Progenitor cell of endocrine pancreas (in vitro differentiated cells): ENCODE measurements at regions not wholly inside any gene's neighbourhood (a gene's known extent, or its start where the extent isn't known, plus 50 kb on each side); places are given as distances from the start of the nearest gene placed in this dataset.

ENCODE experiments used
- DNase-seq: peaks from one replicate; pipeline ENCODE4 v3.0.0; 2021; ENCODE audit warnings: low spot score; ENCODE audit not compliant: unreplicated experiment
- H3K27ac Mint-ChIP-seq: 2 replicates; pipeline ENCODE4 v1.8.0; 2021; ENCODE audit warnings: mild to moderate bottlenecking, moderate library complexity, mixed read lengths
- H3K27me3 Mint-ChIP-seq: 2 replicates; pipeline ENCODE4 v1.8.0; 2021; ENCODE audit warnings: mixed read lengths
- H3K36me3 Mint-ChIP-seq: 2 replicates; pipeline ENCODE4 v1.8.0; 2022; ENCODE audit warnings: mixed read lengths; ENCODE audit not compliant: insufficient read depth
- H3K4me1 Mint-ChIP-seq: 2 replicates; pipeline ENCODE4 v1.8.0; 2021; ENCODE audit warnings: low read depth, mixed read lengths
- H3K4me3 Mint-ChIP-seq: 2 replicates; pipeline ENCODE4 v1.8.0; 2021; ENCODE audit warnings: low read depth, mild to moderate bottlenecking, moderate library complexity, mixed read lengths
- H3K9me3 Mint-ChIP-seq: 2 replicates; pipeline ENCODE4 v1.8.0; 2021; ENCODE audit warnings: low read depth, mixed read lengths
- CTCF ChIP-seq: fragments of 200-600 bp; sonication (generic); IDR thresholded peaks from one replicate; pipeline ENCODE4 v1.5.0; 2021; ENCODE audit warnings: antibody characterized with exemption, mild to moderate bottlenecking; ENCODE audit not compliant: unreplicated experiment

GRCh38 chr3:72542781-72543180, 305.5 kb downstream of the SHQ1 start:
- Mint-ChIP-seq H3K4me3 (no peak overlapping the region), H3K36me3 (no peaks in the 10 kb centered on the region), H3K9me3 (no peaks in the 10 kb centered on the region), H3K27ac (no peak overlapping the region), H3K4me1 (no peaks in the 10 kb centered on the region), H3K27me3 (no peaks in the 10 kb centered on the region)
- DNase-seq, result no peak
- TF ChIP-seq CTCF, result no peak

GRCh38 chr3:72539856-72540255, 308.4 kb downstream of the SHQ1 start:
- DNase-seq, result no peak
- Mint-ChIP-seq H3K36me3 (no peaks in the 10 kb centered on the region), H3K9me3 (no peaks in the 10 kb centered on the region), H3K4me1 (no peaks in the 10 kb centered on the region), H3K4me3 (no peak overlapping the region), H3K27me3 (peaks cover 6% of the 10 kb centered on the region), H3K27ac (no peak overlapping the region)
- TF ChIP-seq CTCF, result no peak

DNA sequence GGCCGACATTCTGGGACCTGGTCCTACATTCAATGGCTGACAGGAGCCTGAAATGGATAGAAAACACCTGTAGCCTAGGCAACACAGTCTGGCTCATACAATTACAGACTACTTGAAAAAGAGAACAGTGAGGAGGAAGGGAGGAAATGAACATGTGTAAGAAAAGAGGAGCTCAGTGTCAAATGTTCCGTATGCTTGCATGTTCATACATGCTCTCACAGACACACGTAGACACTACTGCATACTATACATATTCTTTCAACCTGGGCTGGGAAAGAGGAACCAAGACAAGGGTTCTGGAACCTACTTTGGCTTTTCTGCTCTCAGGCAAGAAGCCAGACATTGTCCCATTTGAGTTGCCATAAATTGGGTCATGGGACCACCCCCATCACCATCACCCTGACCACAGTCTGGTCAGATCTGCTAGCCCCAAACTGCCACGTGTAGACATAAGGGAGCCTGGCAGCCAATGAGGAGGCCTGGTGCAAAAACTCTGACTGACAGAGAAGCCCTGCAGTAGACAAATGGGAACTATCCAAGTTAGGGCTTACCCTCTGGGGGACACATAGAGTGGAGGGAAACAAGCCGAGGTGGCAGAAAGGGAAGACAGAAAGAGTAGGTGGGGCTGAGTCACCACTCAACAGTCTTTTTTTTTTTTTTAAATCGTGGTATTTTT, 310.0 kb downstream of the SHQ1 start:
- H3K4me1 Mint-ChIP-seq, result no peaks in the 10 kb centered on the region
- no peak overlapping the region for H3K4me3 Mint-ChIP-seq
- peaks cover 6% of the 10 kb centered on the region for H3K27me3 Mint-ChIP-seq
- no peak for DNase-seq
- no peak for TF ChIP-seq CTCF
- H3K27ac Mint-ChIP-seq, result no peak overlapping the region
- no peaks in the 10 kb centered on the region for H3K9me3 Mint-ChIP-seq
- H3K36me3 Mint-ChIP-seq, result no peaks in the 10 kb centered on the region

- Mint-ChIP-seq H3K27me3 (peaks cover 7% of the 10 kb centered on the region), H3K27ac (no peak overlapping the region), H3K36me3 (no peaks in the 10 kb centered on the region), H3K4me3 (no peak overlapping the region), H3K9me3 (no peaks in the 10 kb centered on the region), H3K4me1 (no peaks in the 10 kb centered on the region)
- no peak for TF ChIP-seq CTCF
- DNase-seq, result no peak
Measured at GRCh38 chr3:72537448-72537847, 310.8 kb downstream of the SHQ1 start.

- no peak for DNase-seq
- no peak overlapping the region for H3K27ac Mint-ChIP-seq
Measured at GRCh38 chr3:72536878-72537267, 311.4 kb downstream of the SHQ1 start.

More at GRCh38 chr3:72536878-72537267, 311.4 kb downstream of the SHQ1 start:
- no peaks in the 10 kb centered on the region for H3K4me1 Mint-ChIP-seq
- no peaks in the 10 kb centered on the region for H3K36me3 Mint-ChIP-seq
- H3K27me3 Mint-ChIP-seq, result peaks cover 13% of the 10 kb centered on the region
- no peak overlapping the region for H3K4me3 Mint-ChIP-seq
- no peak for TF ChIP-seq CTCF
- no peaks in the 10 kb centered on the region for H3K9me3 Mint-ChIP-seq
